A549 (cell line): ENCODE measurements at regions not wholly inside any gene's neighbourhood (a gene's known extent, or its start where the extent isn't known, plus 50 kb on each side); places are given as distances from the start of the nearest gene placed in this dataset.

Source experiments
- ATAC-seq, 2 experiments: fragments of 200-7000 bp in 1 of 2; fragments of >200 bp in 1 of 2; cut with Nextera tagmentation in 1 of 2; cut with Tn5 transposase in 1 of 2; 3 replicates each; pipeline versions ENCODE4 v1.8.0 to v1.9.1; 2018 to 2020; ENCODE audit warnings: mild to moderate bottlenecking in 1 of 2, moderate library complexity in 1 of 2
- CTCF ChIA-PET: fragments of 300-600 bp; sonication (Branson Sonifier 250); formaldehyde crosslinking; extraction: SDS; loops from one replicate; lab custom pipeline; 2021; ENCODE audit warnings: antibody characterized with exemption, inconsistent platforms; lab: Yijun Ruan, JAX
- POLR2A ChIA-PET: fragments of 350-600 bp; formaldehyde crosslinking; extraction: SDS; loops from one replicate; lab custom pipeline; 2021; ENCODE audit warnings: antibody characterized with exemption, inconsistent platforms; lab: Yijun Ruan, JAX
- DNase-seq, 2 experiments: peaks; one replicate each; pipeline versions ENCODE4 v3.0.0 to v3.0.0-alpha.2; 2011 to 2016; ENCODE audit warnings: low read depth in 1 of 2, low spot score in 1 of 2
- FAIRE-seq: peaks from 2 replicates; lab custom pipeline; 2011; peaks lifted over from hg19 to GRCh38; lab: Jason Lieb, UNC
- H3K27ac ChIP-seq, 2 experiments: fragments of >200 bp; sonication (Bioruptor Twin); formaldehyde crosslinking; 3 replicates each; pipeline ENCODE4 v1.5.1; 2016 to 2017
- H3K4me1 ChIP-seq: fragments of >200 bp; sonication (Bioruptor Twin); formaldehyde crosslinking; 3 replicates; pipeline ENCODE4 v1.6.1; 2016
- H3K4me2 ChIP-seq: fragments of >200 bp; sonication (Bioruptor Twin); formaldehyde crosslinking; 3 replicates; pipeline ENCODE4 v1.6.1; 2016
- H3K4me3 ChIP-seq: fragments of >200 bp; sonication (Bioruptor Twin); formaldehyde crosslinking; 3 replicates; pipeline ENCODE4 v1.5.1; 2016
- H3K9me3 ChIP-seq: fragments of >200 bp; sonication (Bioruptor Twin); formaldehyde crosslinking; 3 replicates; pipeline ENCODE4 v1.6.1; 2016
- ATOH8 ChIP-seq: fragments of 250-450 bp; sonication (Bioruptor Pico); IDR thresholded peaks from 2 replicates; pipeline ENCODE4 v1.5.0; 2020; ENCODE audit warnings: low read depth, mild to moderate bottlenecking, moderate library complexity
- CEBPB ChIP-seq, 2 experiments: fragments of >200 bp in 1 of 2; sonication (Bioruptor Twin) in 1 of 2; formaldehyde crosslinking in 1 of 2; IDR thresholded peaks; 2 replicates each; pipeline ENCODE4 v1.6.1; 2012 to 2016
- EP300 ChIP-seq, 2 experiments: fragments of >200 bp; sonication (Bioruptor Twin); formaldehyde crosslinking; IDR thresholded peaks; 2 replicates in 1 of 2; 3 replicates in 1 of 2; pipeline ENCODE4 v1.6.1; 2016 to 2017
- FOXS1 ChIP-seq: fragments of 250-450 bp; sonication (Bioruptor Pico); IDR thresholded peaks from 2 replicates; pipeline ENCODE4 v1.5.0; 2020; ENCODE audit warnings: mild to moderate bottlenecking, moderate library complexity
- JUN ChIP-seq, 2 experiments: fragments of >200 bp; sonication (Bioruptor Twin); formaldehyde crosslinking; IDR thresholded peaks; 2 replicates in 1 of 2; 3 replicates in 1 of 2; pipeline ENCODE4 v1.6.1; 2016 to 2017
- KDM1A ChIP-seq: fragments of 200-600 bp; sonication (generic); IDR thresholded peaks from 2 replicates; pipeline ENCODE4 v1.6.1; 2016; ENCODE audit warnings: low read depth, mild to moderate bottlenecking
- MAFK ChIP-seq: fragments of 450-650 bp; IDR thresholded peaks from 2 replicates; pipeline ENCODE4 v1.6.1; 2014; ENCODE audit not compliant: partially characterized antibody
- MYC ChIP-seq: IDR thresholded peaks from 2 replicates; pipeline ENCODE4 v1.6.1; 2012; ENCODE audit warnings: mild to moderate bottlenecking, inconsistent platforms, low read length, improper control_type of control experiment, borderline replicate concordance
- NFE2L2 ChIP-seq: fragments of 150-350 bp; conservative IDR thresholded peaks from 2 replicates; pipeline ENCODE4 v1.6.1; 2014; ENCODE audit warnings: low read length
- PBX3 ChIP-seq: IDR thresholded peaks from 2 replicates; pipeline ENCODE4 v1.6.1; 2012
- PHF8 ChIP-seq: fragments of 200-600 bp; sonication (generic); IDR thresholded peaks from 2 replicates; pipeline ENCODE4 v1.6.1; 2016; ENCODE audit warnings: low read depth, mild to moderate bottlenecking, antibody characterized with exemption, moderate library complexity, borderline replicate concordance
- REST ChIP-seq: fragments of 200-600 bp; sonication (generic); IDR thresholded peaks from 2 replicates; pipeline ENCODE4 v1.6.1; 2016; ENCODE audit warnings: antibody characterized with exemption, mild to moderate bottlenecking, moderate library complexity
- RFX5 ChIP-seq: fragments of 450-650 bp; IDR thresholded peaks from 2 replicates; pipeline ENCODE4 v1.7.1; 2014; ENCODE audit warnings: antibody characterized with exemption, mild to moderate bottlenecking, moderate library complexity
- RNF2 ChIP-seq: fragments of 200-600 bp; sonication (generic); IDR thresholded peaks from 2 replicates; pipeline ENCODE4 v1.6.1; 2016; ENCODE audit warnings: low read depth, mild to moderate bottlenecking, antibody characterized with exemption, moderate library complexity, borderline replicate concordance
- SMC3 ChIP-seq: fragments of >200 bp; sonication (Bioruptor Twin); formaldehyde crosslinking; IDR thresholded peaks from 3 replicates; pipeline ENCODE4 v1.6.1; 2018; ENCODE audit warnings: inconsistent platforms
- TFCP2L1 ChIP-seq: fragments of 250-450 bp; sonication (Bioruptor Pico); IDR thresholded peaks from 2 replicates; pipeline ENCODE4 v1.5.0; 2021; ENCODE audit warnings: mild to moderate bottlenecking
- ZFP36 ChIP-seq: fragments of 450-650 bp; IDR thresholded peaks from 2 replicates; pipeline ENCODE4 v1.6.1; 2014; ENCODE audit warnings: borderline replicate concordance; ENCODE audit not compliant: partially characterized antibody
- WGBS: methylation state at CpG from one replicate; pipeline ENCODE4 v1.1.6; 2017; ENCODE audit errors: missing lambda C conversion rate; 5-methylcytosine and 5-hydroxymethylcytosine counted together
- TF ChIP-seq, protein P1 (sequence below): fragments of >200 bp; sonication (Bioruptor Twin); formaldehyde crosslinking; IDR thresholded peaks from 3 replicates; pipeline ENCODE4 v1.5.1; 2016
- TF ChIP-seq, protein P2 (sequence below): IDR thresholded peaks from 2 replicates; pipeline ENCODE4 v1.6.1; 2012
- TF ChIP-seq, protein P3 (sequence below): fragments of >200 bp; sonication (Bioruptor Twin); formaldehyde crosslinking; IDR thresholded peaks from 3 replicates; pipeline ENCODE4 v1.6.1; 2016

- TF ChIP-seq, protein P1, sequence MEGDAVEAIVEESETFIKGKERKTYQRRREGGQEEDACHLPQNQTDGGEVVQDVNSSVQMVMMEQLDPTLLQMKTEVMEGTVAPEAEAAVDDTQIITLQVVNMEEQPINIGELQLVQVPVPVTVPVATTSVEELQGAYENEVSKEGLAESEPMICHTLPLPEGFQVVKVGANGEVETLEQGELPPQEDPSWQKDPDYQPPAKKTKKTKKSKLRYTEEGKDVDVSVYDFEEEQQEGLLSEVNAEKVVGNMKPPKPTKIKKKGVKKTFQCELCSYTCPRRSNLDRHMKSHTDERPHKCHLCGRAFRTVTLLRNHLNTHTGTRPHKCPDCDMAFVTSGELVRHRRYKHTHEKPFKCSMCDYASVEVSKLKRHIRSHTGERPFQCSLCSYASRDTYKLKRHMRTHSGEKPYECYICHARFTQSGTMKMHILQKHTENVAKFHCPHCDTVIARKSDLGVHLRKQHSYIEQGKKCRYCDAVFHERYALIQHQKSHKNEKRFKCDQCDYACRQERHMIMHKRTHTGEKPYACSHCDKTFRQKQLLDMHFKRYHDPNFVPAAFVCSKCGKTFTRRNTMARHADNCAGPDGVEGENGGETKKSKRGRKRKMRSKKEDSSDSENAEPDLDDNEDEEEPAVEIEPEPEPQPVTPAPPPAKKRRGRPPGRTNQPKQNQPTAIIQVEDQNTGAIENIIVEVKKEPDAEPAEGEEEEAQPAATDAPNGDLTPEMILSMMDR = no peak
- TF ChIP-seq ATOH8 (no peak), RFX5 (no peak), NFE2L2 (no peak)
- TF ChIP-seq, protein P2, sequence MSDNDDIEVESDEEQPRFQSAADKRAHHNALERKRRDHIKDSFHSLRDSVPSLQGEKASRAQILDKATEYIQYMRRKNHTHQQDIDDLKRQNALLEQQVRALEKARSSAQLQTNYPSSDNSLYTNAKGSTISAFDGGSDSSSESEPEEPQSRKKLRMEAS = no peak
Measured at GRCh38 chr3:34547297-34547920, 749.0 kb downstream of the PDCD6IP start (continued).

DNA sequence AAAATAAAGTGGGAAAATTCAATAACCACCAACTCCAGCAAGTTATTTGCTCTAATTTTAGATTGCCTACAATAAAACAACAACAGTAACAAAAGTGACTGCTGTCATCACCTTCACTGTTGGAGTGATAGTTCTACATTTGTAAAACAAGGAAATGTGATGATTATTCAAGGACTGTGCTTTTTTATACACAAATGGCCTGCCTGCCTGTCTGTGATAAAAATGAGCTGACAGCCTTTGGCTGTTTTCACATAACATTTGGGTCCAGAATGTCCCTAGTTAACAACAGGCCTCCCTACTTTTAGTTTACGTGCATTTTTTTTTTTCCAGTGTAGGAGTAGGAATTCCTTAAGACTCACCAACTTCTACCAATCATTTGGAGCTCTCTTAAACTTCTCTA, 768.8 kb downstream of the PDCD6IP start:
- DNase-seq = no peak
- no peaks in the 10 kb centered on the region for H3K4me1 ChIP-seq
- no peak overlapping the region for H3K27ac ChIP-seq
- no peaks in the 10 kb centered on the region for H3K9me3 ChIP-seq
- 51% methylated on average over 1 of the region's 1 CpG for WGBS
- no peak for ATAC-seq
- H3K4me2 ChIP-seq = no peak overlapping the region
- TF ChIP-seq JUN (IDR thresholded peaks at IDR 0.05) (no peak), KDM1A (no peak), MYC (no peak), MAFK (no peak), PHF8 (no peak)
- TF ChIP-seq, protein P3, sequence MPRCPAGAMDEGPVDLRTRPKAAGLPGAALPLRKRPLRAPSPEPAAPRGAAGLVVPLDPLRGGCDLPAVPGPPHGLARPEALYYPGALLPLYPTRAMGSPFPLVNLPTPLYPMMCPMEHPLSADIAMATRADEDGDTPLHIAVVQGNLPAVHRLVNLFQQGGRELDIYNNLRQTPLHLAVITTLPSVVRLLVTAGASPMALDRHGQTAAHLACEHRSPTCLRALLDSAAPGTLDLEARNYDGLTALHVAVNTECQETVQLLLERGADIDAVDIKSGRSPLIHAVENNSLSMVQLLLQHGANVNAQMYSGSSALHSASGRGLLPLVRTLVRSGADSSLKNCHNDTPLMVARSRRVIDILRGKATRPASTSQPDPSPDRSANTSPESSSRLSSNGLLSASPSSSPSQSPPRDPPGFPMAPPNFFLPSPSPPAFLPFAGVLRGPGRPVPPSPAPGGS = no peak
- ChIA-PET CTCF (interaction anchor here (1.0 kb wide), 1 partner anchor 11 kb away, joined by 4 read pairs; no protein-coding TSS in a partner anchor), POLR2A (no interaction called here)
- H3K4me3 ChIP-seq = no peak overlapping the region
- no peak for FAIRE-seq

- no peak overlapping the region for H3K27ac ChIP-seq
- POLR2A ChIA-PET = no interaction called here
- H3K4me2 ChIP-seq = no peak overlapping the region
- 12% methylated on average over 4 of the region's 4 CpGs for WGBS
- H3K4me1 ChIP-seq = no peaks in the 10 kb centered on the region
- CTCF ChIA-PET = no interaction called here
- TF ChIP-seq FOXS1 (CRISPR knock-in tag) (no peak), ZFP36 (no peak), TFCP2L1 (no peak), RNF2 (no peak), JUN (IDR thresholded peaks at IDR 0.05) (no peak), ATOH8 (no peak), EP300 (IDR thresholded peaks at IDR 0.05) (no peak)
- H3K9me3 ChIP-seq = no peaks in the 10 kb centered on the region
- ATAC-seq (no peak), FAIRE-seq (no peak), DNase-seq (no peak)
- H3K4me3 ChIP-seq = no peak overlapping the region
Measured at GRCh38 chr3:34568766-34569165, 770.3 kb downstream of the PDCD6IP start.

DNA sequence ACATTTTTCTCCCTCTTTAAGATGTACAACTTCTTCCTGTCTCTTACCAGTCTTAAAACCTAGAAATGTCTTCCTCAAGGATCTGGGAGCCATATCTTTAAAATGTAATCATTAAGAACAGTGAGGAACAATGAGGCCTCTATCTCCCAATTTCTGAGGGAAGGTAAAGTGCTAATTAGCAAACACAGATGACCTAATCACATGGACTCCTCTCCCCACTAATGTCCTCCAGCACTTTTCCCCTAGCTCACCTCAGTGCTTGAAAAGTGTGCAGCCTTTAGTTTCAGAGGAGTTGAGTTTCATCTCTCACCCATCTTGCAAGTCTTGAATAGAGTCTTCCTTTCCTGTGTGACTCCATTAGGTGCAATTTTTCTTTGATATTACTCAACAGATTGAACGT, 771.0 kb downstream of the PDCD6IP start:
- ATAC-seq = no peak
- no peak overlapping the region for H3K4me2 ChIP-seq
- no peak overlapping the region for H3K4me3 ChIP-seq
- no peaks in the 10 kb centered on the region for H3K4me1 ChIP-seq
- DNase-seq = no peak
- no peak overlapping the region for H3K27ac ChIP-seq
- FAIRE-seq = no peak
- ChIA-PET CTCF (no interaction called here), POLR2A (no interaction called here)
- 0% methylated on average over 1 of the region's 1 CpG for WGBS
- no peaks in the 10 kb centered on the region for H3K9me3 ChIP-seq
- TF ChIP-seq EP300 (IDR thresholded peaks at IDR 0.05) = no peak
- no peak for TF ChIP-seq RNF2
- no peak for TF ChIP-seq REST
- no peak for TF ChIP-seq CEBPB (IDR thresholded peaks at IDR 0.05)
- TF ChIP-seq SMC3 = no peak
- TF ChIP-seq, protein P2 = no peak
- TF ChIP-seq PBX3 = no peak
